Renal cortical epithelial cell (primary cell): ENCODE measurements at regions not wholly inside any gene's neighbourhood (a gene's known extent, or its start where the extent isn't known, plus 50 kb on each side); places are given as distances from the start of the nearest gene placed in this dataset.

Experiments
- DNase-seq: peaks from one replicate; pipeline ENCODE4 v3.0.0-alpha.2; 2011; ENCODE audit warnings: low read depth

DNA sequence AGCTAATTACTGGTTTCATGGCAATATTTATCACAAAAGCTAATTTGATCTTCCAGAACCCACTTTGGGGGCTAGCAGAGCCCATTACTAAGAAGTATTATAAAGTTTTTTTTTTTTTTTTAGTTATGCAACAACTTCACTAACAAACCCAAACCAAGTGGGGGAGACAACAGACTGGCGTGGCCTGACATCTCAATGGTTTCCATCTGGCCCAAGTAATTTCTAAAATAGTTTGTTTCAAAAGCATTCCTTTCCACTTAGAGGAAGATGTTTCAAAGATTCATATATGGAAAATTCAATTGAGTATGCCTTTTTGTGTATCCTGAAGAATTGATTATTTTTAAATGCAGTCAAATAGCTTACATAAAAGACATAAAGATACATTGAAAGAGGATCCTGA is 367.1 kb downstream of the HRH4 start:
- DNase-seq = no peak

DNA sequence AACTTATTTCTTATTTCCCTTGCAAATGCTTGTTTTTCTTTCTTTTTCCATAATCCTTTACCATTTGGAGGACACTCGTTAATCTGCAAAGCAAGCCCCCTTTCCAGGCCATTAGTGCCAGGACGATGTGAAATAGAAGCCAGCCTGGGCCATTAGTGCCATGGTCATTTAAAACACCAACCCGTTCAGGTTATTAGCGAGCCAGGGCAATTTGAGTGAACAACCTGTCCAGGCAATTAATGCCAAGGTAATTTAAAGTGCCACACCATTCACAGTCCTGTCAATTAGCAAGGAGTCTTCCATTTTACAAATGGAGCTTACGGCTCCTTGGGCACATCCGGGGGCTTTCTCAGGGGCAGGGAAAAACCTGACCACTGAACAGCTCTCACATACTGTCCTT is 370.6 kb downstream of the HRH4 start:
- DNase-seq = no peak

DNA sequence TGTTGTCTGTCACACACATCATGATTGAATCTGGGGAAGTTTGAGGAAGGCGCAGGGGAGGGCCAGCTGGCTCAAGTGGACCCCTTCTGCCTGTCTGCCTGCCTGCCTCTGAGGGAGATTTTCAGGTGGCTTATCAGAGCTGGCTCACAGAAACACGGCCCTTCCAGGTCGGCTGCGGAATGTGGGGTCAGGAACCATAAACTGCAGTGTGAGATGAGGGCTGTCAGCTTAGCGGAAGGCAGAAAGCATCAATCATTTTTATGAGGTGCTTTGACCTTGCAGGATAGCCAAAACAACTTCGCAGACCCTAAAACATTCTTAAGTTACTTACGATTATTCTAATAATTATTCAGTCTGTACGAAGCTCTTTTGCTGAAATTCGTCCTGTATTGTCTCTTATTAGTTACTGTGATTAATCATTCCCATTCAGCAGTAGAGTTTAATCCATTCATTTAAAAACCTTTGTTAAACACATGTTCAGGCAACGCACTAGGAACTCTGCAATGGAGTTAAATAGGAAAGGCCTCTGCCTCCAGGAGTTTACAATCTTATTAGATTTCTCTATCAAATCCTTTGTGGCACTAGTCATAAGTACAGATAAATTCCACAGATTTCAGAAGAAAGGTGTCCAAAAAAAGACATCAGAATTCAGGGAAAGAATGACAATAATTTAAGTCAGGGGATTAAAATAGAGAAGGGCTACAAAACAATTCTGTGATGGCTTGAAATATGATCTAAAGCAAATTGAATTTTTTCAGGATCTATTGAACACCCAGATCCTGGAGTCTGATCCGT is 371.6 kb downstream of the HRH4 start:
- no peak for DNase-seq

DNA sequence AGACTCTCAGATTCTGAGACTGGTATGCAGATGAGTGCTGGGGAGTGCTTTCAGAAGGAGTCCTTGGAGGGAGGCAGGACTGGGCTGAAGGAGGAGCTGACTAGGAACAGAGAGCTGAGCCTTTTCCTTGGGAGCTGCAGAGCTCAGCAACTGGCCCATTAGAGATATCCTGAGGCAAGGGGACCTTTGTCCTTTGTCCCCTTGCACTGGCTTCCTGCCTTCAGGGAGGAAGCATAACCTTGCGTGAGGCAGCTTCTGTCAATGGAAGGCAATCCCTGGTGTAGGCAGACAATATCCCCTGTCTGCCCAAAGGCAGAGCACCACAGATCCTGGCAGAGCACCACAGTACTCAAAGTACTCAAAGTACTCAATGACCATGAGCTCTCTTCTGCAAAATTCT is 375.3 kb downstream of the HRH4 start:
- DNase-seq = no peak

DNA sequence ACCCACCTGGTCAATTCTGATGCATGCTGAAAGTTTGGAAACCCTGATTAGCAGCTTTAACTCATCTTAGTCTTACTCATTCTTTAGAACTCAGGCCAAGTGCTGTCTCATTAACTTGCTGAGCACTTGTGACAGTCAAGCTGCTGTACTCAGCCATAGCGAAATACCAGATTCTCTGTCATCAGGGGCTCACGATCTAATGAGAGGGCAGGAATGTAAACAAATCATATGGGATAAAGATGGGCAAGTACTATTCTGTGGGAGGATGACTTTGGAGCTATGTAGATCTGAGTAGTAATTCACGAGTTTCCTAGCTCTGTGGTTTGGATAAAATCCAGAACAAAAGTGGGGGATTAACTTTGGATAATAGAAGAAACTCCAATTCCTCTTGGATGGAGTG is 376.6 kb downstream of the HRH4 start:
- DNase-seq = no peak

DNA sequence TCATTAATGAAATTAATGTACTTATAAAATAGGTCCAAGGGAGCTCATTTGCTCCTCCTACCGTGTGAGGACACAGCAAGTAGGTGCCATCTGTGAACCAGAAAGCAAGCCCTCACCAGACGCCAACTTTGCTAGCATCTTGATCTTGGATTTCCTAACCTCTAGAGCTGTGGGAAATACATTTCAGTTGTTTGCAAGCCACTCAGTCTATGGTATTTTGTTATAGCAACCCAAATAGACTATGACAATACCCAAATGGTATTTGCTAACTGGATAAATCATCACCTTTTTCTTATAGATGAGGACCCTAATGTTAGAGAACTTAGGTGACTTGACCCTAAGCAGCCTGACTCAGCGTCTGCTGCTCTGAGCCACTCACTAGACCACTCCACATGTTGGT is 379.6 kb downstream of the HRH4 start:
- DNase-seq = no peak

DNA sequence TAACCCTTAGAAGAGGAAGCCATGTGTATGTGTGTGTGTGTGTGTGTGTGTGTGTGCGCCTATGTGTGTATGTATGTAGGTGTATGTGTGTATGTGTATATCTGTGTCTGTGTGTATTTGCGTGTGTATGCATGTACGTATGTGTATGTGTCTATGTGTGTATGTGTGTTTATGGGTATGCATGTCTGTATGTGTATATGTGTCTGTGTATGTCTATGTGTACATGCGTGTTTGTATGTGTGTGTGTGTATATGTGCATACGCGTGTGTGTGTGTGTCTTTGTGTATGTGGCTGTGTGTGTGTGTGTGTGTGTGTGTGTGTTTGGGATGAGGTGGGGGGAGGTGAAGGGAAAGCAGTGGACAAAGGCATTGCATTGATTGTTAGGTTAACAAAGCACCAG is 380.2 kb downstream of the HRH4 start:
- no peak for DNase-seq

DNA sequence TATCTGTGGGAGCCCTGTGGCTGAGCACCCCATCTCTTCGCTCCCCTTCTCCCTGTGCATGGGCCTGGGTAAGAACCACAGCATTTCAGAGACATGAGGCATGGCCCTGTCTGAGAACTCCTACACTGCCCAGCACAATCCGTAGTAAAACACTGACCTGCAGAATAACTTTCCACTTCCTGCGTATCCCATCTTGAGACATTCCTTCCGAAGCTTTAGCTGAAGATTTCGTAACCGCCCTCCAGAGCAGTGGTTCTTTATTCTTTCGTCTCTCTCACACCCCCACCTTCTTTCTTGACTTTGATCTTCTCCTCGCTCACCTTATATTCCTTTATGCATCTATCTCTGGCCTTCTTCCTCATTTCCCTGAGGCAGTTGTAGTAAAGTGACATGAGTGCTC is 381.1 kb downstream of the HRH4 start:
- DNase-seq = no peak

DNA sequence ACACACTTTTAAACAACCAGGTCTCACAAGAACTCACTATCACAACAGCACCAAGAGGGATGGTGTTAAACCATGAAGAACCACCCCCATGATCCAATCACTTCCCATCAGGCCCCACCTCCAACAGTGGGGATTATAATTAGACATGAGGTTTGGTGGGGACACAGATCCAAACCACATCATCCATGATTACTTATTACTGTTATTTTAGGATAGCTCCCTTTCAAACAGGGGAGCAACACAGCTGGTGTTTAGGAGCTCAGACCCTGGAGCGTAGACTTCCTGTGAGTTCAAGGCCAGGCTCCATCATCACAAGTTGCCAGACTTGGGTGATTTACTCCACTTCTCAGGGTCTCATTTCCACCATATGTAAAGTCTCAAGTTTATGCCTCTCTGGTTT is 382.7 kb downstream of the HRH4 start:
- no peak for DNase-seq

DNA sequence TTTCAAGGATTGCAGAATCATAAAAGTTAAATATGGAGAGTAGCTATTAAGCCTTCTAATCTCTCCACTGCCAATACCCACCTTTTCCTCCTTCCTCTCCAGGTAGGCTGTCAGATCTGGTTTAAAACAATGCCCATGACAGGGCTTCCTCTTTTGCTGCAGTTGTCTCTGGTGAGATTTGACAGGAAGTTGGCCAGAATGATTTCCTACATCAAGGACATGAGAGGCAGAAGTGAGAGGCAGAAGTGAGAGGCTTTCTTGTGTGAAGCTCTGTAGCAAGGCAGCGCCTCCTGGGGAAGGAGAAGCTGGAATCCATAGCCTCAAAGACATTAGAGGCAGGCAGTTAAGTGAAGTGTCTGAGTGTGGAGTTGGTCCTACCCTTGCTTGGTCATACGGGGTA is 385.7 kb downstream of the HRH4 start:
- DNase-seq = no peak

DNA sequence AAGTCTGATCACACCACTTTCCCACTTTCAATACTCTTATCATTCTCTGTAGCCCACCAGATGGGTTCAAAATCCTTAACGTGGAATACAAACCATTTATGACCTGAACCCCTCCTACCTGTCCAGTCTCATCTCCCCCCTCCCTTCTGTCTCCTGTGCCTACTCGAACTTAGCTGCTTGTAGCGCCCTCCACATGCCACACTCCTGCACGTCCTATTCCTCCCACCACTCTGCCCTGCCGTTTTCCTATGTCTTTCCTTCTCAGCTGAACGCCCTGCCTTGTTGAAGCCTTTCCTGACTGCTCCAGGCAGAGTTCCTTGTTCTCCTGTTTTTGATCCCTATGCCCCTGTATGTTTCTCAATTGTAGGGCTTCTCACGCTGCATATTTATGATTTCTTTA is 390.1 kb downstream of the HRH4 start:
- no peak for DNase-seq

DNA sequence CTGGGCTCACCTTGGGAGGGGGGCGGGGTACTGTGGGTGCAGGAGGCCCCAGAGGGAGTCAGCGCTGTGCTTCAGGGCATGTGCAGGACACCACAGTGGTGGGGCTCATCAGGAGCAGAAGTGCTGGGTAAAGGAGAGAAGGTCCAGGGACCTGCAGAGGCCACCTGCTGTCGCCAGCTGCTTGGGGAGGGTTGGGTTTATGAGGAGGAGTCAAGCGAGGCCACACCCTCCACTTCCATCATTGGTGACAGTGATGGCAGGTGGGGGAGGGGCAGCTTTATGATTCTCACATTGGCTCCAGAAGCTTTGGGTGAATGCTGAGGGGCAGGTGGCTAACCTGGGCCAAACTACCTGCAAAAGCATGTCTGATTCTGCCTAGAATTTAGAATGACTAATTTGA is 392.6 kb downstream of the HRH4 start:
- DNase-seq = no peak

DNA sequence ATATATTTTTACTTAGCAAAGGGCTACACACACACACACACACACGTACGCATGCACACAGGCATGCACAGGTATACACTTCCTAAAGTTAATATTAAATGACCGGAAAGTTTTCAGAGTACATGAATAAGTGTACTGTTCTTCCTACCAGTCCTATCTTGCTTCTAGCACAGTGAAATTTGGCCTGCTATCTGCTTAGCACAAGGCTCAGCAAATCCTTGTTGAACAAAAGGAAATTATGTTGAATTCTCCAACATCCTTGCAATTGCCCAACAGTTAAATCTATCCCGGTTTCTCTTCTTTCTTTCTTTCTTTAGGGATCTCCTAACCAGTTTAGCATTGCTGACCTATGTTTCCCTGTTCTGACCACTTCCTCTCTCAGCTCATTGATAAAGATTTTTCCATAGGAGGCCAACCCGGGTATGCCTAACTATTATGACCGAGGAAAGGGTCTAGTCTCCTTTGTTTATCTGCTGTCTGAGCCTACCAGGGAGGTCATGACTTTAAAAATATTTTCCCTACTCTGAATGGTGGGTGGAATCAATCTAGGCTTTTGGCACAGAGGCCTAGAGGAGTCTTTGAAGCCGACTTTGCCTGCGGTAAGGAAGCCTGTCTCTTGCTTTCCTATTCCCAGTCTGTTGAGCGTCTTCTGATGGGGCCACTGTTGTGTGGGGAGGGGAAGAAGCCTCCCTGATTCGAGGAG is 400.7 kb downstream of the HRH4 start:
- DNase-seq = no peak

DNA sequence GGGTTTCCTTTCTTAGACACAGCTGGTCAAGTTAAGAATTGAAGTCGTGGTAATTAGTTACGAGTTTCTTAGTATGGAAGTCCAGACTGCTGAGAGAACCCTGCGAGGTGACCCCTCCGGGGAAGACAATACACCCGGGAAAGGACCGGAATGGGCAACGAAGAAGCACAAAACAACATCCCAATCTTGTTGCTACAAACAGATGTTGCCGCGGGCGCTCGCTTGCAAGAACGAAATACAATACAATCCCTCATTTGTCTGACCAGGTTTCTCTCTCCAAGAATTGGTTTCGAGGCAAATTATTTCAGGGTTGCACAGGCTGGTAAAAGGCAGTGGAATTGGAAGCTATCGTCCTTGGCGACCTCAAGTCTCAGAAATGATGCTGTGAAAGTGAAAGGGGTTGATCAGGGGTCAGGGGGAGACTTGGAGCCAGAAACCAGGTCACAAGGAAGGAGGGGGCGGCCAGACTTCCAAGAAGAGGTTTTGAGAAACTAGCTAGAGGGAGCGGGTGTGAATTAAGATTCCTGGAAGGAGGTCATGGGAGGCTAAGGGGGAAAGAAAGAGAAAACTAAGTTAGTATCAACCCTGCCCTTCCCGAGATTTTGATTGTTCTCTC is 401.9 kb downstream of the HRH4 start:
- no peak for DNase-seq

DNA sequence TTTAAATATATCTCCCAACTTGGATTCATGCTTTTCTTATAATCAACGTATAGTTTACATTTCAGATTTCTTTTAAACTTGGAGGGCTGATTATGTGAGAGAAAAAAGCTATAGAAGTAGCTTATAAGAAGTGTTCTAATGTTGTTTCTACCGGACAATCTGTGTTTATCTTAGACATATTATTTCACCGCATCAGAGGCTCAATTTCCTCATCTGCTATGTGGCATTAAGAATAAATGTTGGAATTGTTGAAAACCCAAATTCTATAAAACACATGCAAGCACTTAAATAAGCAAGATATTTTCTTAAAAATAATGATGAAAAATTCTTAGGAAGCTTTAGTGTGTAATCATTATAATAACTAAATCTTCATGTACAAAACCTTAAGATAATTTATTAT is 407.9 kb downstream of the HRH4 start:
- DNase-seq = no peak

DNA sequence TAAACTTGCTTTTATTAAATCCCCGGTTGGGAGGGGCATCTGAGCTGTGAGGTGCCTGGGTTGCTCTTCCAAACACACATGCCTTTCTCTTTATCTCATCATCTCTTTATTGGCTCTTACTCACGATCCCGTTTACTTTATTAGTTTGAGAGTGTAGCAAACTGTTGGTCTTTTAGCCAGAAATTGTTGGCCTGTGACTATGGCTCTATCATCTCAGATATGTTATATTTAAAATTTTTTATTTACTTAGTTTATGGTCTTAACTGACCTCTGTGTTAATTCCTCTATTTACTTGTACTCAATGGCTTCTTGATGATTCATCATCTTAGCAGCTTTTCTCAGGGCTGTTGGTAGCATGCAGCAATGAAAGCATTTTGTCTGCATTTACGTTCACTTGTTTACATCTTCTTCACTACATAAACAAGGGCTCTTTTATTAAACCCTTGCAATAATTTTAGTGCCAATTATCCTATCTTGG is 408.4 kb downstream of the HRH4 start:
- no peak for DNase-seq

DNA sequence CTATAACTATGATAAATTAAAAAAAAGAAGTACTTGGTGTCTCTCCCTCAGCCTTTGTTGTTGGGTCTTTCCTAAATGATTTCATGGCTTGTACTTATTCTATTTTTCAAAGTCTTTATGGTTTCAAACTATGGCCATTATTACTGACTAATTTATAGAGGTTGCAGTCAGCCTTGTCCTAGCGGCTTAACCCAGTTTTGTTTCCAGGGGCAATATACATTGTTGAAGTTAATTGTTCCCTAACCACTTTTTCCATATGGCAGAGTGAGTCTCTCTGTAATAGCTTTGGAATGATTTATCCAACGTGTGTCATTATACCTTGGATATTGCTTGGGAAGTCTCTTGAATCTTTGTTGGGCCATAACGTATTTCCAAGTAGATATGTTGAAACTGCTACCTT is 408.8 kb downstream of the HRH4 start:
- no peak for DNase-seq

DNA sequence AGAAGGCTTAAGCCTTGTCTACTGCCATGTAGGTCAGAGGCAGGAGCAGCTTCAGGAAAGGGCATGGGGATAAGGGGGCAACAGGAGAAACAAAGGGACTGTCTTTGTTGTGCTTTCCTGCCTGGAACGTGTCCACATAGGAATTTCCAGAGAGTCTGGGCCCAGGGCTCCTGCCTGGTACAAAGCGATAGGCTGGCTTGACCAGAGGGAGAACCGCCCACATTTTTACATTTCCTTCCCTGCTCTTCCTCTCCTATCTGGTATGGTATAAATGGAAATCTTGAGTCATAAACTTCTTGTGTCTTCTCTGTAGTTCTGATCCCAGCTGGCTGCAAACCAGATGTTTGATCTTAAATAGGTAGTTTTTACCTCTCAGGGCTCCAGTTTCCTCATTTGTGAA is 414.8 kb downstream of the HRH4 start:
- no peak for DNase-seq

DNA sequence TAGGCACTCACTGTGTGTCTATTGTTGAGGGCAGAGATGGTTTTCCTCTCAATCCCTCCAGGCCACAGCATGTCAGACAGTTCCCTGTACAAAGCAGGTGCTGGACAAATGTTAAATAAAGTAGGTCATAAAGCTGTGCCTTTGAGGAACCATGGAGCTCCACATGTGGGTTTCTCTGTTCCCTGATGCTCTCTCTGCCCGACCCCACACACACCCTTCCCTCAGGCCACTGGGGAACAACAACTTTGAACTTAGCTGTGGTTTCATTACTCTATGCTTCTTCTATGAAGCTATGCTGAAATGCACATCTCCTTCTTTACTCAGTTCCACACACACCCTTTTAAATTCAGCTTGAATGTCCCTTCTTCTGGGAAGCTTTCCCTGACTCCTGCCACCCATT is 415.3 kb downstream of the HRH4 start:
- no peak for DNase-seq

DNA sequence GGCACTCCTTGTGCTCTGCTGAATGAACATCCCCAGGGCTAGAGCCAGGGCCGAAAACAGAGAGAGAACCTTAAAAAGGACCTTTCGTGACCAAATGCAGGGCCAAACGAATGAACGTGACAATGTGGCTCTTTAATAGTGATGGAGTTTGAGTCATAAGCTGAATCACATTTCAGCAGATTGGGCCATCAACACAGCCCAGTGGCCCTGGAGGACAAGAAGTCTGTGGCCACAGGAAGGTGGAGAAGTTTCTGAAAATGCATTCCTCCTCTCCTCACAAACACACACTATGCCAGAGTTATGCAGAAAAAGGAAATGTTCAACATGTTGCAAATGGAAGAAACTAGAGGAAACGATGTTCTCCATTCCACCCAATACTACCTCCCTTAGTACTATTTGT is 415.8 kb downstream of the HRH4 start:
- DNase-seq = no peak

DNA sequence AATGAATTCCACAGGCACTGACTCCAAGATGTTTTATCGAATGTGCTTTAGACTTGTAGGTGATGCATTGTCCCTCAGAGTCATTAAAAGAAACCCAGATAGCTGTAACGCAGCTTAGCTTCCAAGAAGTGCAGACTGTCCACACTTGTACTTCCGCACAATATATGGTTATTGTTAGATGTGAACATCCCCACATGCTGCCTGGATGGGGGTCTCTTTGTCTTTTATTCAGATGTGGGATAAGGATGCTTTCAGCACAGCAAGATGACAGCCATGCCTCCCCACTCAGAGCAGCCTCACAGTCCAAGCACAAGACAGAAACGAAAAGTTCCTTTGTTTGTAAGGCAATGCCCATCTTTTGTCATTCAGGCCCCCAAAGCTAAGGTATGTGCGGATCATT is 416.6 kb downstream of the HRH4 start:
- DNase-seq = no peak

DNA sequence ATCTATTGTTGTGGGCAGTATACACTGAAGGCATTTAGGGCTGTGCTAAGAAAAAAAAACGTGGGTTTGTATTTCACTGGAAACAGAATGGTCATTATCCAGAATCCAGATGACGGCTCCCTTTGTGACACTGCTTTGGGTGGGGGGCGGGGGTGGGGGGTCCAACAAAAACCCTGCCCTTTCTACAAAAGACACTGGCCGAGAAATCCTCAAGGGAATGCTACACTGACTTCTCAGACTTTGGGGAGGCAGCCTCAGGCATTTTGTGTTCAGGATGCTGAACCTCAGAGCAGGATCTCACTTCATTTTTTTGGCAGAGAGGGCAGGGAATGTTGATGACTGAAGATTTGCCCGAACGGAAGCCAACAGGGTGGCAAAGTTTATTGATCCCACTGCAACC is 417.1 kb downstream of the HRH4 start:
- no peak for DNase-seq

DNA sequence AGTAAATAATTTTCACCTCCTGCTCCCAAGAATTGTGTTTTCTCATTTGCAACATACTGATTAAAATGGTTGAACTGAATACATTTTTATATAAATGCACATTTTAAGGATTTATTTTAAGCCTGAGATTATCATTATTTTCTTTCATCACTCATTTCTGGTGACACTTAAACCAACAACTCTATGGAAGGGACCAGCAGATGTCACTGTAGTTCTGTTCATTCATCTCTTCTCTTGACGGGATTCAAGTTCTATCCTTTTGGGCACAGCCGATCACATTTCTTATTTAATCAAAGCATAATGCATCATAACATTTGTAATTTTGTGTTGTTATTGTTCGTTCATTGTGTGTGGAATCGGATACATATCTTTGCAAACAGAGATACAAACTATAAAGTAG is 417.9 kb downstream of the HRH4 start:
- peak; percentile 18 for DNase-seq
